GM12873 (cell line): ENCODE measurements at regions not wholly inside any gene's neighbourhood (a gene's known extent, or its start where the extent isn't known, plus 50 kb on each side); places are given as distances from the start of the nearest gene placed in this dataset.
A peak's percentile ranks its signal among the peaks of the same experiment; 100 is the strongest.

ENCODE experiments used
- TF ChIP-seq, protein P1 (sequence below): IDR thresholded peaks from 2 replicates; pipeline ENCODE4 v1.5.1; 2012; ENCODE audit warnings: low read depth, mild to moderate bottlenecking, moderate library complexity, low read length, control low read depth; ENCODE audit not compliant: insufficient read depth; ENCODE audit errors: missing control alignments

GRCh38 chr4:8744083-8744805 is 127.4 kb downstream of the HMX1 start:
- TF ChIP-seq, protein P1, sequence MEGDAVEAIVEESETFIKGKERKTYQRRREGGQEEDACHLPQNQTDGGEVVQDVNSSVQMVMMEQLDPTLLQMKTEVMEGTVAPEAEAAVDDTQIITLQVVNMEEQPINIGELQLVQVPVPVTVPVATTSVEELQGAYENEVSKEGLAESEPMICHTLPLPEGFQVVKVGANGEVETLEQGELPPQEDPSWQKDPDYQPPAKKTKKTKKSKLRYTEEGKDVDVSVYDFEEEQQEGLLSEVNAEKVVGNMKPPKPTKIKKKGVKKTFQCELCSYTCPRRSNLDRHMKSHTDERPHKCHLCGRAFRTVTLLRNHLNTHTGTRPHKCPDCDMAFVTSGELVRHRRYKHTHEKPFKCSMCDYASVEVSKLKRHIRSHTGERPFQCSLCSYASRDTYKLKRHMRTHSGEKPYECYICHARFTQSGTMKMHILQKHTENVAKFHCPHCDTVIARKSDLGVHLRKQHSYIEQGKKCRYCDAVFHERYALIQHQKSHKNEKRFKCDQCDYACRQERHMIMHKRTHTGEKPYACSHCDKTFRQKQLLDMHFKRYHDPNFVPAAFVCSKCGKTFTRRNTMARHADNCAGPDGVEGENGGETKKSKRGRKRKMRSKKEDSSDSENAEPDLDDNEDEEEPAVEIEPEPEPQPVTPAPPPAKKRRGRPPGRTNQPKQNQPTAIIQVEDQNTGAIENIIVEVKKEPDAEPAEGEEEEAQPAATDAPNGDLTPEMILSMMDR, result peak; percentile 22

GRCh38 chr4:8742546-8742945 is 129.1 kb downstream of the HMX1 start:
- TF ChIP-seq, protein P1, result no peak

DNA sequence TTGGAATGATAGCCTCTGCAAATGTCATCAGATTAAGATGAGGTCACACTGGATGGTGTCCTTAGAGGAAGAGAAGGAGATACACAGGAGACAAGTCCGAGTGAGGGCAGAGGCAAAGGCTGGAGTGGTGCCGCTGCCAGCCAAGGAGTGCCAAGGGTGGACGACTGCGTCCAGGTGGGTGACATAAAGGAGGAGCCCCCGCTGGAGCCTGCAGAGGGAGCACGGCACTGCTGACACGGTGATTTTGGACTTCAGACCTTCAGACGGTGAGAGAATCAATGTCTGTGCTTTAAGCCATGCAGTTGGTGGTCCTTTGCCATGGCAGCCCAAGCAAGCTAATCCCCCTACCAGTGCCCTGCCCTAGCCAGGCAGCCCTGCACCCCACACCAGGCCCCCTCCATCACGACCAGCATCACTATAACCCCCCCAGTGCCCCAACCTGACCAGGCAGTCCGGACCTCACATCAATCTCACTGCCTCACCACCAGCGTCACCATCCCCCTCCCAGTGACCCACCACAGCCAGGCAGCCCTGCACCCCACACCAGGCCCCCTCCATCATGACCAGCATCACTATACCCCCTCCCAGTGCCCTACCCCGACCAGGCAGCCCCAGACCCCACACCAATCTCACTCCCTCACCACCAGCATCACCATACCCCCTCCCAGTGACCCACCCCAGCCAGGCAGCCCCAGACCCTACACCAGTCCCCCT is 130.0 kb downstream of the HMX1 start:
- TF ChIP-seq, protein P1, result no peak

DNA sequence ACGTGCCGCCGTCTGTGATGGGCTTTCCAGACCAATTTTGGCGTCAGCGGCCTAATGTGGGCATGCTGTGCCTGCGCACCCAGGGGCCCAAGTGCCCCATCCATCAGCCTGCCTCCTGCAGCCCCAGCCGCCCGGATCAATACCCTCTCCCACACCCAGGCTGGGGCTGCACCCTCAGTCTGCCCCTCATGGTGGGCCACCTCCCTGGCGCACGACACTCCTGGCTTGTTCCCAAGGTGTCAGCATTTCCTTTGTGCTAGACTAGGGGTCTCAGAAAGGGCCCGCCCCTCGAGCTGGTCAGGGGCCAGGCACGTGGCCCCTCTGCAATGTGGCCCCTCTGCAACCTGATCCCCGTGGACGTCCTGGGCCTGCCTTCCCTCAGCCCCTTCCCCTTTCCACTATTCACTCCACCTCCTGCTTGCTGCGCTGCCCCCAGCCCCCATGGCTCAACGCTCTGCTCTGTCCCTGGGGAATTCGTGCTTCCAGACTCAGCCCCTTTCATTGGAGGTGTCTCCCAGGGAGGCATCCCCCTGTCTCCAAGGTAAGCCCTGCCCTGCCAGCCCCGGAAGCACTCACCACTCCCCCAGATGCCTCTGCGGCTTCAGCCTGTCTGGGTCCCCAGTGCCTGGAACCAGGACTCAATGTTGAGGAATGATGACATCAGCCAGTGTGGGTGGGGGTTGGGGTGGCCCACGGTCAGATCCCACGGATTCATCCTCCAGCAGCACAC is 130.8 kb downstream of the HMX1 start:
- TF ChIP-seq, protein P1, result no peak

DNA sequence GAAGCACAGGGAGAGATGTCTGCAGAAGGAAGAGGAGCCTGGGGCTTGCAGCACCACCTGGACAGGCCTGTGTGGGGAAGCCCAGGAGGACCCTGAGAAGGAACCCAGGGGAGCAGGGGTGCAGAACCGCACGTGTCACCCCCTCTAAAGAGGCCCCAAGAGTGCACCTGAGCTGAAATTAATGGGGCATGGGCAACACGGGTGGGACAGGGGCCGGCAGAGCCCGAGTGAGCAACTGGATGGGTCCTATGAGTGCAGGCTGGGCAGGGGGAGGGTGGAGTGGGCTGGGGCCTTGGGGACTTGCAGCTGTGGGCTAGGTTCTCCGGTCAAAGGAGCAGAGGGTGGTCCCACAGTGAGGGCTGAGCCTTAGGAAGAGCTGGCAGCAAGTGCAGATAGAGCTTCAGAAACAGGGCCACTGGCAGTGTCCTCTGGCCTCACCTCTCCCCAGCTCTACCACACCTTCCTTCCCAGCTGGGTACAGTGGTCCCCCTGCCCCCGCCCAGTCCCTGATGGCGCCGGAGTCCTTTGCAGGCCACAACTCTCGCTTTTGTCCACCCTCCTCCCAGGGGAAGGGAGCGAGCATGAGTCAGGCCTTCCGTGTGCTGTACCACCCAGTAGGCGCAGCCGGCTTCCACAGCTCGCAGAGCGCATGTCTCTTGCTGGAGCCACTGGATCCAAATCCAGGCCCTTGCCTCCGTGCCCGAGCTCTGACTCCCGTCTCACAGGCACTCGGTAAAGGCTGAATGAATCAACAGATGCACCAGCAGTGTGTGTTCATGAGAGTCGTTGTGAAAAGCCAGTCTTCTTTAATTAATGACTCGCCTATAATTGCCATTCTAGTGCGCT is 131.6 kb downstream of the HMX1 start:
- TF ChIP-seq, protein P1, result no peak

GRCh38 chr4:8739317-8739716 is 132.3 kb downstream of the HMX1 start:
- TF ChIP-seq, protein P1, result no peak
